ENCODE measurements at regions not wholly inside any gene's neighbourhood (a gene's known extent, or its start where the extent isn't known, plus 50 kb on each side); places are given as distances from the start of the nearest gene placed in this dataset.

DNA sequence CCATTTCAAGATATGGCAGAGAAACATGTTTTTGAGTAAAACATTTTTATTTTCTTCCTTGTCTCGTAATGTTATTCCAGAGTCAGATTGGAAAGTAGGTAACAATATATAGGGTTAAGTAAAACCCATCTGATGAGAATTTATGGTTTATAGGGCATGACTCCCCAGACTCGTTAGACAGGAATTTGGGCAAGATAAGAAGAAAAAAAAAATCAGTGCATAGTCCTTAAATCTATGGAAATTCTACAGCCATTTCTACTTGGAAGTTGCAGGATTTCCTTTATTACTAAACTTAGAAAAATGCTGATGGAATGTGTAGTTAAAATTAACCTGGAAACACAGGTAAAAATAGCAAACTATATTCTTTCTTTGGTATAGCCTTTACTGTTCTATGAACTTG is 366.1 kb upstream of the MAGEB16 start:
- TF ChIP-seq, protein P1, sequence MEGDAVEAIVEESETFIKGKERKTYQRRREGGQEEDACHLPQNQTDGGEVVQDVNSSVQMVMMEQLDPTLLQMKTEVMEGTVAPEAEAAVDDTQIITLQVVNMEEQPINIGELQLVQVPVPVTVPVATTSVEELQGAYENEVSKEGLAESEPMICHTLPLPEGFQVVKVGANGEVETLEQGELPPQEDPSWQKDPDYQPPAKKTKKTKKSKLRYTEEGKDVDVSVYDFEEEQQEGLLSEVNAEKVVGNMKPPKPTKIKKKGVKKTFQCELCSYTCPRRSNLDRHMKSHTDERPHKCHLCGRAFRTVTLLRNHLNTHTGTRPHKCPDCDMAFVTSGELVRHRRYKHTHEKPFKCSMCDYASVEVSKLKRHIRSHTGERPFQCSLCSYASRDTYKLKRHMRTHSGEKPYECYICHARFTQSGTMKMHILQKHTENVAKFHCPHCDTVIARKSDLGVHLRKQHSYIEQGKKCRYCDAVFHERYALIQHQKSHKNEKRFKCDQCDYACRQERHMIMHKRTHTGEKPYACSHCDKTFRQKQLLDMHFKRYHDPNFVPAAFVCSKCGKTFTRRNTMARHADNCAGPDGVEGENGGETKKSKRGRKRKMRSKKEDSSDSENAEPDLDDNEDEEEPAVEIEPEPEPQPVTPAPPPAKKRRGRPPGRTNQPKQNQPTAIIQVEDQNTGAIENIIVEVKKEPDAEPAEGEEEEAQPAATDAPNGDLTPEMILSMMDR (IDR thresholded peaks at IDR 0.05) = no peak
- no peak for TF ChIP-seq POLR2A (IDR thresholded peaks at IDR 0.05)

Data from adrenal gland (tissue), 5 donors.